Spinal cord (tissue), 9 donors: ENCODE measurements at regions not wholly inside any gene's neighbourhood (a gene's known extent, or its start where the extent isn't known, plus 50 kb on each side); places are given as distances from the start of the nearest gene placed in this dataset.

ENCODE experiments used
- DNase-seq, 6 donors: peaks; one replicate each; pipeline versions ENCODE4 v3.0.0 to v3.0.0-alpha.2; 2013 to 2015; ENCODE audit warnings: low spot score in 6 of 6, low read depth in 4 of 6
- H3K27ac ChIP-seq: one replicate; pipeline ENCODE4 v1.5.1; 2013; ENCODE audit warnings: low read depth, low read length, control low read depth
- H3K27me3 ChIP-seq: one replicate; pipeline ENCODE4 v1.6.1; 2013; ENCODE audit warnings: low read length; ENCODE audit not compliant: control insufficient read depth, insufficient read depth
- H3K36me3 ChIP-seq: one replicate; pipeline ENCODE4 v1.6.1; 2013; ENCODE audit warnings: low read length; ENCODE audit not compliant: control insufficient read depth, insufficient read depth
- H3K4me1 ChIP-seq: one replicate; pipeline ENCODE4 v1.6.1; 2013; ENCODE audit warnings: low read length; ENCODE audit not compliant: control insufficient read depth, insufficient read depth
- H3K4me3 ChIP-seq: one replicate; pipeline ENCODE4 v1.5.1; 2013; ENCODE audit warnings: low read depth, low read length, control low read depth
- H3K9me3 ChIP-seq: one replicate; pipeline ENCODE4 v1.6.1; 2013; ENCODE audit warnings: low read length; ENCODE audit not compliant: control insufficient read depth, insufficient read depth
- WGBS: methylation state at CpG from one replicate; pipeline ENCODE4 v1.1.5; 2013; ENCODE audit warnings: missing lambda C conversion rate; ENCODE audit not compliant: insufficient coverage; 5-methylcytosine and 5-hydroxymethylcytosine counted together
- donor health status: healthy.

DNA sequence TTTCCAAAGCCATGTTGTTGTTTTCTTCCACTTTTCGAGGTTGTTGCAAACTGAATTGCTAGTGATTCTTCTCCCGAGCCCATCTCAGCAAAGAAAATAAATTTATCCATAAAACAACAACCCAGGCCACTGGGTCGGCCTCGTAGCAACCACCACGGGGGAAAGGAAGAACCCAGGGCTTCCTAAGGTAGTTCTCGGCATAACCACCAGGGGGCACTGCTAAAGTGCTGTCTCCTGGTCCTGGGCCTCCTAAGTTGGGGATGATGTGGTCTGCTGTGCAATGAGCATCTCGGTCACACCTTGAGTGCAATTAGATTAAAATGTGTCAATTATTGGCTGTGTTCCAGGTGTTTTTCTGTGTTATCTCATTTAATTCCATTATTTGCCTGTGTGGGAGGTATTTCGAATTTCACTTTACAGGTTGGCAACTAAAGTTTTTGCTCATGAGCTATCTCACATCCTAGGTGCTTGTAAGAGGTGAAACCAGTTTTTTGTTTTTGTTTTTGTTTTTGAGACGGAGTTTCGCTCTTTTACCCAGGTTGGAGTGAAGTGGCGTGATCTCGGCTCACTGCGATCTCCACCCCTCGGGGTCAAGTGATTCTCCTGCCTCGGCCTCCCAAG lies 102.8 kb upstream of the DAP start:
- DNase-seq = peak in 1 of 6 donors; percentile 33
- H3K27ac ChIP-seq = no peak overlapping the region
- no peaks in the 10 kb centered on the region for H3K27me3 ChIP-seq
- no peaks in the 10 kb centered on the region for H3K9me3 ChIP-seq
- peaks cover 1% of the 10 kb centered on the region for H3K4me1 ChIP-seq
- H3K36me3 ChIP-seq = no peaks in the 10 kb centered on the region
- no peak overlapping the region for H3K4me3 ChIP-seq
- WGBS = 62% methylated on average over 8 of the region's 15 CpGs

DNA sequence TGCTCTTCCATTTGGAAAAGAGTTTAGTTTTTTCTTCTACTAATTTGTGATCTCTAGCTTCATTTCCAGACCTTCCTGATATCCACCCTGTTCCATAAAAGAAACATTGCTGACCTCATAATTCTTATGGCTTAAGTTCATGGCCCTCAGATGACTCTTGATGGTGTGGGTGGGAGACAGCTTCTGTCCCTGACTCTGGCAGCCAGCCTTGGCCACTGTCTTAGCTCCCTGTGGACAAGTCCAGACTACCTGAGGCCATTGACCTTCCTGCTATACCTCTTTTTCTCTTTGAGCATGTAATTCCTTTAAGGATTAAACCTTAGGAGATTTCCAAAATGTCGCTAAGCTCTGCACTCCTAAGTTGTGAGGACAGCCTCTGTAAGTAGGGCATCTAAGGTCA lies 101.1 kb upstream of the DAP start:
- no peak overlapping the region for H3K27ac ChIP-seq
- H3K4me1 ChIP-seq = peaks cover 7% of the 10 kb centered on the region
- no peaks in the 10 kb centered on the region for H3K9me3 ChIP-seq
- H3K27me3 ChIP-seq = peaks cover 5% of the 10 kb centered on the region
- no peak for DNase-seq
- 100% methylated on average over 1 of the region's 1 CpG for WGBS
- no peak overlapping the region for H3K4me3 ChIP-seq
- no peaks in the 10 kb centered on the region for H3K36me3 ChIP-seq

DNA sequence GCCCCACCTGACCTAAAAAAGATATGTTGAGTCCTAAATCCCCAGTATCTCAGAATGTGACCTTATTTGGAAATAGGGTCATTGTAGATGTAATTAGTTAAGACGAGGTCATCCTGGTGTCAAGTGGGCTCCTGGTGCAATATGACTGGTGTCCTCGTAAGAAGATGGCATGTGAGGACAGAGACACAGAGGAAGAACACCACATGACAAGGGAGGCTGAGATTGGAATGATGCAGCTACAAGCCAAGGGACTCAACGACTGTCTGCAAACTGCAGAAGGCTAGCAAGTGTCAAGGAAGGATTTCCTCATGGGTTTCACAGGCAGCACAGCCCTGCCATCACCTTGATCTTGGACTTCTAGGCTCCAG lies 100.4 kb upstream of the DAP start:
- Histone ChIP-seq H3K36me3 (no peaks in the 10 kb centered on the region), H3K27me3 (peaks cover 5% of the 10 kb centered on the region), H3K27ac (no peak overlapping the region), H3K4me1 (peaks cover 14% of the 10 kb centered on the region), H3K9me3 (no peaks in the 10 kb centered on the region), H3K4me3 (no peak overlapping the region)
- no peak for DNase-seq
- WGBS = 85% methylated on average over 3 of the region's 3 CpGs

DNA sequence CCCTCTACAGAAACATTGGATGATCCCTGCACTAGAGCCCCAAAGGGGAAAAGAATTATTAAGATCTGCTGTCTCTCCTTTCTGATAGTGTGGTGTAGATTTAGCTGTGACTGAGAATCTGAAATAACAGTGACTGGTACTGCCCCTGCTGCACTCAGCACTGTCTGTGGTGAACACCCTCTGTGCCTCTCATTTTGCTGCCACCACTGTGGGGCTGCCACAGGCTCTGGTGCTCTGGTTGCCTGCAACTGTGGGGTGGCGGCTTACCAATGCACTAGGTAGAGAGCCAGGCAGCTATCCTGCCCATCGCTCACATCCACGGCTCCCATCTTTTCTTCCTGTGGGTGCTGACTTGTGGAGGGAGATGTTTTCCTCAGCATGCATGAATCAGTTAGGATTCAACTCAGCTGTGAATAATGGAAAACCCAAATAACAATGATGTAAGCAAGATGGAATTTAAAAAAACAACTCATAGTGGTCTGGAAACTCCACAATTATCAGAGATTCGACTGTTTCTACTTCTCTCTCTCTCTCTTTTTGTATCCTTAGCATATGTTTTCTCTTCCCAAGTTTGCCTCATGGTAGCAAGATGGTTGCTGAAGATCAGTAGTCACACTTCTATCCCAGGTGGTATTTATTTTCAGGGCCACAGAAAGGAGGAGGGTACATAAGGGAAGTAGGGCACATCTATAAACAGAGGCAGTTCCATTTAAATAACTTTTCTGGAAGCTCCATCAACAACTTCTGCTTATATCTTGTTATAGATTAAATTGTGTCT lies 99.8 kb upstream of the DAP start:
- no peak overlapping the region for H3K4me3 ChIP-seq
- no peaks in the 10 kb centered on the region for H3K9me3 ChIP-seq
- no peaks in the 10 kb centered on the region for H3K36me3 ChIP-seq
- DNase-seq = no peak
- no CpG with 5 or more reads among the region's 4 CpGs for WGBS
- H3K27ac ChIP-seq = no peak overlapping the region
- H3K4me1 ChIP-seq = peaks cover 18% of the 10 kb centered on the region
- peaks cover 5% of the 10 kb centered on the region for H3K27me3 ChIP-seq

DNA sequence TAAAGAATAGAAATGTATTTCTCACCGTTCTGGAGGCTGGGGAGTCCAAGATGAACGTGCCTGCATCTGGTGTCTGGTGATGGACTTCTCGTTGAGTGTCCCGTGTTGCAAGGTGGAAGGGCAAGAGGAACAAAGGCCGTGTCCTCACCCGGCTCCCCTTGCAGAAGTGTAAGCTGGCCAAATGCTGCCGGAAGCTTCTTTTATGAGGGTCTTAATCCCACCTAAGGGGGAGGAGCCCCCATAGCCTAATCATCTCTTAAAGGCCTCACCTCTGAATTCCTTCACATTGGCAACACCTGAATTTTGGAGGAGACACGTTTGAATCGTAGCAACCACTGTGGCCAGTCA lies 99.1 kb upstream of the DAP start:
- H3K27ac ChIP-seq = no peak overlapping the region
- DNase-seq = no peak
- 67% methylated on average over 9 of the region's 9 CpGs for WGBS
- peaks cover 22% of the 10 kb centered on the region for H3K4me1 ChIP-seq
- no peaks in the 10 kb centered on the region for H3K9me3 ChIP-seq
- H3K4me3 ChIP-seq = no peak overlapping the region
- no peaks in the 10 kb centered on the region for H3K36me3 ChIP-seq
- H3K27me3 ChIP-seq = peaks cover 5% of the 10 kb centered on the region

DNA sequence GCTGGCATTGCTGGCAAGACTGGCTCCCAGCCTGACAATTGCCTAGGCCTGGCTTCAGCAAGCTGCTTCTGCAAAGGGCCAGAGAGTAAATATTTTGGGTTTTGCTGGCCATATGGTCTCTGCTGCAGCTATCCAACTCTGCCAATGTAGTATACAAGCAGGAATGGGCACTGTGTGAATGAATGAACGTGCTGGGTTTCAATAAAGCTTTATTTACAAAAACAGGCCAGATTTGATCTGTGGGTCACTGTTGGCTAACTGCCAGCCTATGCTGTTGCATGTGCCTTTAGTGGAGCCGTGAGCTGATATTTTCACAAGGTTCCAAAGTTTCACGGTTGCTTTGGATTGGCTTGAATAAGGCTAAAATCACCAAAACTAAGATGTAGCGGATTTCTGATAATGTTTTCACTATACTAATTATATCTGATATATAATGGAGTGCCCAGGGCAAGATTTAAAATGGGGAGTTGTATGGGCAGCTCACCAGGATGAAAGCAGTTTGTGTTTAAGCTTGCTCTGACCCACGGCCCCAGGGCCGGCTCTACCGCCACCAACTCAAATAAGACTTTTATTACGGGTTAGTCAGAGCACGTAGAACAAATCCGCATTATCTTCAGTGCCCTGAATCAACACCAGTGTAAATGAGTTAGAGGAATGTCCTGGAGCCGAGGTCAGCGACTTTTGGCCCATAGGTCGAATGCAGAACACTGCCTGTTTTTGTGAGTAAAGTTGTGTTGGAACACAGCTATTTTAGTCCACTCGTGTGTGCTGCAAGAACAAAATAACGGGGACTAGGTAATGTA lies 98.6 kb upstream of the DAP start:
- Histone ChIP-seq H3K27me3 (peaks cover 5% of the 10 kb centered on the region), H3K4me3 (no peak overlapping the region), H3K9me3 (no peaks in the 10 kb centered on the region), H3K27ac (no peak overlapping the region), H3K4me1 (peaks cover 22% of the 10 kb centered on the region), H3K36me3 (no peaks in the 10 kb centered on the region)
- WGBS = 76% methylated on average over 9 of the region's 15 CpGs
- DNase-seq = peak in 1 of 6 donors; percentile 45

DNA sequence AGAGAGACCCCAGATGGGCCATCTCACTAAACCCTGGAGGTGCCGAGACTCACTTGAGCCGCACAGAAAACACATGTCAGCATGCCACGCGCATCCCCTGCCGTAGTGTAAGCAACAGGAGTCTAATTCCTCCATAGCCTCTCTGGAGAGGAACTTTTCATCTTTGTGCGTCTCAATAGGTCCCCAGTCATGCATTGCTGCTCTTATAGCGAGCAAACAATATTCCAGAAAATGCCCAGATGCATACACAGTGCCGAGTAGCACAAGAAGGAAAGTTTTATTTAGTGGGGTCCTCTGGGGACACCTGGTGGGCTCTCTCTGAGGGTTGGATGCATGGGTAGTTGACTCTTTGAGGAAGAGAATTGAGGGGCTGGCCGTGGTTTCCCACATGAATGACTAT lies 97.9 kb upstream of the DAP start:
- Histone ChIP-seq H3K4me3 (no peak overlapping the region), H3K27ac (no peak overlapping the region), H3K27me3 (peaks cover 5% of the 10 kb centered on the region), H3K4me1 (peaks cover 22% of the 10 kb centered on the region), H3K36me3 (no peaks in the 10 kb centered on the region), H3K9me3 (no peaks in the 10 kb centered on the region)
- peak in 1 of 6 donors; percentile 59 for DNase-seq
- WGBS = 62% methylated on average over 6 of the region's 9 CpGs

DNA sequence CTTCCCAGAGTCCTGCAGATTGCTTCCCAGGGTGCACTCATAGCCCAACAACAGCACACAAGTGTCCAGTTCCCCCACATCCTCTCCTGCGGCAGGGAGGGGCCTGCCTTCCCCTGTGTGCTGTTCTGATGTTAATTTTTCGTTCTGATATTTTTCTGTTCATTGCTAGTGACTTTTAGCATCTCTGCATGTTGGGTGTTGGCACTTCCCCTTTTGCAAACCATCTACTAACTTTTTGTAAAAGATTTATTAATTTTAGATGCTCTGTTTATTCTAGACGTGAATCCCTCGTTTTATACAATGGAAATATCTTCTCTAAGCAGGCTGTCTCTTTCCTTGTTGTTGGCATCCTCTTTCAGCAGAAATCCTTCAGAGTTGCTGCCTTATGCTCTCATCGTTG lies 97.3 kb upstream of the DAP start:
- Histone ChIP-seq H3K36me3 (no peaks in the 10 kb centered on the region), H3K27me3 (peaks cover 5% of the 10 kb centered on the region), H3K9me3 (no peaks in the 10 kb centered on the region), H3K27ac (no peak overlapping the region), H3K4me3 (no peak overlapping the region), H3K4me1 (peaks cover 22% of the 10 kb centered on the region)
- WGBS = 100% methylated on average over 1 of the region's 5 CpGs
- no peak for DNase-seq

DNA sequence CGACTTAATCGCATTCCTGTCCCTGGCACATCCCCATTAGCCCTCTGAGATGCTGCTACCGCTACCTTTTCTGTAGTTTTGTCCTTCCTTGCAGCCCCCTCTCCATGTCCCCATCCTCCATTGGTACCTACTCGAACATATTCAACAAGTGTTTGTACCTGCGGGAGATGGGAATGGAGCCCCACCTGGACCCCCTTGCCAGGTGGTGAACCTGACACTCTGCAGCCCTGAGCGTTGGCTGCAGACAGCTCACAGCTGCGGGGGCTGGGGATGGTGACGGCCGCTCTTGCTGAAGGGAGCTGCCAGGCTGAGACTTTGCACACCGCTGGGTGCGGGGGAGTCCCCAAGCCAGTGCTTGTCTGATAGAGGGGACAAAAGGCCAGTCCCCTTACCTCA lies 96.3 kb upstream of the DAP start:
- Histone ChIP-seq H3K36me3 (no peaks in the 10 kb centered on the region), H3K27me3 (peaks cover 5% of the 10 kb centered on the region), H3K27ac (no peak overlapping the region), H3K9me3 (no peaks in the 10 kb centered on the region), H3K4me1 (peaks cover 22% of the 10 kb centered on the region), H3K4me3 (no peak overlapping the region)
- WGBS = 42% methylated on average over 10 of the region's 11 CpGs
- no peak for DNase-seq
